VCaP (cell line): ENCODE measurements at regions not wholly inside any gene's neighbourhood (a gene's known extent, or its start where the extent isn't known, plus 50 kb on each side); places are given as distances from the start of the nearest gene placed in this dataset.

Experiments used
- H3K27ac ChIP-seq: fragments of 450-650 bp; 2 replicates; pipeline ENCODE4 v1.5.1; 2017
- TF ChIP-seq, protein P1 (sequence below): fragments of 450-650 bp; conservative IDR thresholded peaks from 2 replicates; pipeline ENCODE4 v1.5.1; 2017; ENCODE audit warnings: mild to moderate bottlenecking, moderate library complexity

DNA sequence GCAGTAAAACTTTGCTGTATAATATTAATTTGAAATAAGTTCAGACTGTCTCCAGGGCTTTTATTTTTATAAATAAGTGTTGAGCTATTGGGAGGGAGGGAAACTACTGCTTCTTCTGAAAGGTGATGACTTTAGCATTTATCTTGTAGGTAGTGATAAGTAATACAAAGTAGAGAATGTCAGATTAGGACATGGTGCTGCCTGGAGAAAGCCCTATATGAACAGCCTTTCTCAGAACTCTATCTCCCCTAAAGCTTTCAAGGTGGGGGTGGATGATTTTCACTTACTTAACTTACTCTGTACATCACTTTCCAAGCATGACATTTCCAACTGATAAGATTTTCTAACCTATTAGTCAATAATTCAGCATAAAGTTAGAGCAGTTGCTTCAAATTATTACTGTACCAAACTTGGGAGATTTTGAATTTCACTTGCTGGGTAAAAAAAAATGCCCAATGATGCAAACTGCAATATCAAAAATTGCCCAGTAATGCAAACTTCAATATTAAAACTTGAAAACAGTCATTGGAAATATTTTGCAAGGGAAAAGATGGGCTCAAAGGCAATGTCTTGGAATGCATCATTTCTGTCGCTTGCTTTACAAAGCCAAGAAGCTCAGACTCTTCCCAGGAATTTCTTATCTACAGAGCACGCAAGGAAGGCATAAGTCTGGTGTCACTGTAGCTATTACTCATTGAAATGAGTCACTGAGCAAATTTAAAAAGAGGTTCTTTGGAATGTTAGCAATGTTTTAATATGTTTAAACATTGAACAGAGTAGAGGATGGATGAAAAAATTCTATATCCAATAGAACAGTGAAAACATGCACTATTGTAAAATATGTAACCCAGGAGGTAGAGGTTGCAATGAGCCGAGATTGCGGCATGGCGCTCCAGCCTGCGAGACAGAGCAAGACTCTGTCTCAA, 569.5 kb downstream of the PSAT1 start:
- no peak overlapping the region for H3K27ac ChIP-seq

GRCh38 chr9:78871086-78871451, 574.1 kb downstream of the PSAT1 start:
- no peak overlapping the region for H3K27ac ChIP-seq

More for the DNA sequence above, 569.5 kb downstream of the PSAT1 start:
- TF ChIP-seq, protein P1, sequence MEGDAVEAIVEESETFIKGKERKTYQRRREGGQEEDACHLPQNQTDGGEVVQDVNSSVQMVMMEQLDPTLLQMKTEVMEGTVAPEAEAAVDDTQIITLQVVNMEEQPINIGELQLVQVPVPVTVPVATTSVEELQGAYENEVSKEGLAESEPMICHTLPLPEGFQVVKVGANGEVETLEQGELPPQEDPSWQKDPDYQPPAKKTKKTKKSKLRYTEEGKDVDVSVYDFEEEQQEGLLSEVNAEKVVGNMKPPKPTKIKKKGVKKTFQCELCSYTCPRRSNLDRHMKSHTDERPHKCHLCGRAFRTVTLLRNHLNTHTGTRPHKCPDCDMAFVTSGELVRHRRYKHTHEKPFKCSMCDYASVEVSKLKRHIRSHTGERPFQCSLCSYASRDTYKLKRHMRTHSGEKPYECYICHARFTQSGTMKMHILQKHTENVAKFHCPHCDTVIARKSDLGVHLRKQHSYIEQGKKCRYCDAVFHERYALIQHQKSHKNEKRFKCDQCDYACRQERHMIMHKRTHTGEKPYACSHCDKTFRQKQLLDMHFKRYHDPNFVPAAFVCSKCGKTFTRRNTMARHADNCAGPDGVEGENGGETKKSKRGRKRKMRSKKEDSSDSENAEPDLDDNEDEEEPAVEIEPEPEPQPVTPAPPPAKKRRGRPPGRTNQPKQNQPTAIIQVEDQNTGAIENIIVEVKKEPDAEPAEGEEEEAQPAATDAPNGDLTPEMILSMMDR: no peak

GRCh38 chr9:78871452-78872331, 574.8 kb downstream of the PSAT1 start:
- no peak overlapping the region for H3K27ac ChIP-seq

More at GRCh38 chr9:78871086-78871451, 574.1 kb downstream of the PSAT1 start:
- TF ChIP-seq, protein P1: no peak

DNA sequence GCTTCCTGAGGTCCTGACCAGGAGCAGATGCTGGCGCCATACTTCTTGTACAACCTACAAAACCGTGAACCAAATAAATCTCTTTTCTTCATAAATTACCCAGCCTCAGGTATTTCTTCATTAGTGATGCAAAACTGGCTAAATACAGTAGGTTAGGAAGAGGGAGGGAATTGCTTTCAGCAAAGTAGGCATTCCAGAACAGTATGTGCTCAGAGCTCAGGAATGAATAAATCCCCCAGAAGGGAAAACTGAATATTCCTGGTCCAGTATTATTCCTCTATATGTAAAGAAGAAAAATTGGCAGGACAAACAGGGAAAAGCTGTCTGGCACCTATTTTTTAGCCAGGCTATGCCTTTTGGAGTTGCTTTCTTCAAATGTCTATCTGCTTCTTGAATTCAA, 577.1 kb downstream of the PSAT1 start:
- no peak overlapping the region for H3K27ac ChIP-seq
- TF ChIP-seq, protein P1: no peak

More at GRCh38 chr9:78871452-78872331, 574.8 kb downstream of the PSAT1 start:
- TF ChIP-seq, protein P1: no peak

DNA sequence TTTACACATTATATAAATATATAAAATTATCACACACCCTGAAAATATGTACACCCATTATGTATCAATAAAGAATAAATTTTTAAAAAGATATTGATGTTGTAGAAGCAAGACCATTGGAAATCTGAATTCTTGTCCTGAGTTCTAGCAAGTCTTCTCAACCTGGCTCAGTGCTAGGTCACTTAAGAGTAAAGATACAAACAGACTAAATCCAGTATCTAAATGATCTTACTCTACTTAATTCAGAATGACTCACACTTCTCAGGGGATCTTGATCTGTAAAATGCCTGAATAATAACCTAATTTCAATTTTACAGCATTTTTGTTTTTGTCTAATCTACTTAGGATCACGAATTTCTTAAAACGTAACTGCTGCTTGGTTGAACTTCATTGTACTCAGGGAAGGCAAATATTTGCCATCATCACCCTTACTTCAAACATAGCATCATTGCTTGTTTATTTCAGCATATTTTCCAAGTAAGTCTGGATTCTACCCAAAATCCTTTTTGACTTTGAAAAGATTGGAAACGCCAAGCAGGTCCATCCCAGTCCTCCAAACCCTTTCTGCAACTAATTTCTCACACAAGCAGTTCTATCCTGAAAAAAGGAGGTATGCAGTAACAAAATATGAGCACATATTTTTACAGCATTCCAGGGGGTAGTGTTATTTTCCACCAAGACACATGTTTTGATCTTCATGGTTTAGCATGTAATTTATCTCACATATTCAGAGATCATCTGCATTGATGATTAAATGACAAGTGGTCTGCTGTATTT, 582.6 kb downstream of the PSAT1 start:
- TF ChIP-seq, protein P1: no peak
- no peak overlapping the region for H3K27ac ChIP-seq

DNA sequence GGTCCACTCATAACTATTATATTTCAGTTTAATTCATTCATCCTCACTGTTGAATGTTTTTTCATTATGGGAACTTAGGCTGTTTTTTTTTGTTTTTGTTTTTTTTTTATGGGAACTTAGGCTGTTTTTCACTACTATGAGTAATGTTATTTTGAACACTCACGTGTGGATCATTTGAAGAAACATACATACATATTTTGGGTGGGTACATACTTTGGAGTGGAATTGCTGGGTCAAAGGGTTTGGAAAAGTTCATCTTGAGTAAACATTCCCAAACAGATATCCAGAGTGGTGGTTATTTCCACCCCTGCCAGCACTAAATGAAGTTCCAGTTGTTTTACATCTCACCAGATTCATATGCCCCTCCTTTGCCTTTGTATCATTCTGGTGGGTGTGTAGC, 584.4 kb downstream of the PSAT1 start:
- TF ChIP-seq, protein P1: no peak
- no peak overlapping the region for H3K27ac ChIP-seq
